ENCODE measurements at regions not wholly inside any gene's neighbourhood (a gene's known extent, or its start where the extent isn't known, plus 50 kb on each side); places are given as distances from the start of the nearest gene placed in this dataset.

DNA sequence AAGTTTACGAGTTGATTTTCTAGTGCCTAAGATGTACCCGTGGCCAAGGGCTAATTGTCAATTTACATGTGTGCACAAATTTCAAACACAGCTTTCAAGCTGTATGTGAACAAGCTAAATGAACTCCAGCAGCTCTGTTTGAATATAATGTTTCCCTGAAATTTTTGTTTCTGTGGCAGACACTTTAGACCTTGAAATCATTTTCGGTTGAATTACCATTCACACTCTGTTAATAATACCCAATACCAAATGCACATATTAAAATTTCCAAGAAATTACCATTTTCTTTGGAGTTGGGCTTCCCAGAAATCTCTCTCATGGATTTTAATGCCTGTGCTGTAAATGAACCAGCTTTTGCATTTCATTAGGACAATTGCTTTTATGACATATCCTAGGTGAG is 506.1 kb upstream of the ID4 start:
- WGBS, 2 donors, result 49 to 61% methylated on average over 3 of the region's 3 CpGs
- Histone ChIP-seq H3K27ac (no peak overlapping the region), H3K9me3 (no peaks in the 10 kb centered on the region), H3K4me1 (peaks cover 0 to 2% (median 0%) of the 10 kb centered on the region in 3 donors), H3K36me3 (no peaks in the 10 kb centered on the region), H3K4me3 (no peak overlapping the region), H3K27me3 (no peaks in the 10 kb centered on the region)
- FAIRE-seq (no peak), ATAC-seq (no peak), DNase-seq (no peak)
- TF ChIP-seq, protein P1, sequence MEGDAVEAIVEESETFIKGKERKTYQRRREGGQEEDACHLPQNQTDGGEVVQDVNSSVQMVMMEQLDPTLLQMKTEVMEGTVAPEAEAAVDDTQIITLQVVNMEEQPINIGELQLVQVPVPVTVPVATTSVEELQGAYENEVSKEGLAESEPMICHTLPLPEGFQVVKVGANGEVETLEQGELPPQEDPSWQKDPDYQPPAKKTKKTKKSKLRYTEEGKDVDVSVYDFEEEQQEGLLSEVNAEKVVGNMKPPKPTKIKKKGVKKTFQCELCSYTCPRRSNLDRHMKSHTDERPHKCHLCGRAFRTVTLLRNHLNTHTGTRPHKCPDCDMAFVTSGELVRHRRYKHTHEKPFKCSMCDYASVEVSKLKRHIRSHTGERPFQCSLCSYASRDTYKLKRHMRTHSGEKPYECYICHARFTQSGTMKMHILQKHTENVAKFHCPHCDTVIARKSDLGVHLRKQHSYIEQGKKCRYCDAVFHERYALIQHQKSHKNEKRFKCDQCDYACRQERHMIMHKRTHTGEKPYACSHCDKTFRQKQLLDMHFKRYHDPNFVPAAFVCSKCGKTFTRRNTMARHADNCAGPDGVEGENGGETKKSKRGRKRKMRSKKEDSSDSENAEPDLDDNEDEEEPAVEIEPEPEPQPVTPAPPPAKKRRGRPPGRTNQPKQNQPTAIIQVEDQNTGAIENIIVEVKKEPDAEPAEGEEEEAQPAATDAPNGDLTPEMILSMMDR (IDR thresholded peaks at IDR 0.05), result no peak
- intact Hi-C loops (cut with DNase I), result no loop called here

DNA sequence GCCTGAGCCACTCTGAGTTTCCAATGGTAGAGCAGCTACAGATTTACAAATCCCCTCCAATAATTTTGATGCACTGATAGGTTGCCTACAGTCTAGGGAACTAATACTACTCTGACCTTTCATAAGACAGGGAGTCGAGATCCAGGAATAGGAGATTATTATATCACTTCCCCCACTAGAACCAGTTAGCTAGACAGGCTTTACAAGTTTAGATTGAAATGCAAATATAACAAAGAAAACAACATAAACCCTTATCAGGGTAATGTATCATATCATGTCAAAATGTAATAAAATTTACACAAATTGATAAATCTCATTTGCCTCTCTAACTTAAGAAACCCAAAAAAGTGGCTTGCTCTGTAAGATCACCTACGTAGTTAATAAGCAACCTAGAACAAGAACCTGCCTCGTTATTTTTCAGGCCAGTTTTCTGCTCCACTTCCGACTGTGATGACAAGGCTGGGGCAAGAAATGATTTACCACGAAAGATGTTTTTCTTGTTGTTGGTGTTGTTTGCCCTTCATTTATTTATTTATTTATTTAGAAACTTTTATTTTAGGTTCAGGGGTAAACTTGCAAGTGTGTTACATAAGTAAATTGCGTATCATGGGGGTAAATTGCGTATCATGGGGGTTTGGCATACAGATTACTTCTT is 504.2 kb upstream of the ID4 start:
- intact Hi-C loops (cut with DNase I), result no loop called here
- 41 to 45% methylated on average over 7 of the region's 7 CpGs for WGBS, 2 donors
- Histone ChIP-seq H3K27me3 (no peaks in the 10 kb centered on the region), H3K36me3 (no peaks in the 10 kb centered on the region), H3K4me1 (no peaks in the 10 kb centered on the region), H3K27ac (peak overlapping the region in 1 of 4 donors; percentile 12), H3K9me3 (no peaks in the 10 kb centered on the region), H3K4me3 (no peak overlapping the region)
- FAIRE-seq (no peak), DNase-seq (peak in 1 of 6 donors; percentile 9), ATAC-seq (peak in 3 of 4 donors; percentile 29 to 41 (median 39))
- TF ChIP-seq, protein P1 (IDR thresholded peaks at IDR 0.05), result no peak

DNA sequence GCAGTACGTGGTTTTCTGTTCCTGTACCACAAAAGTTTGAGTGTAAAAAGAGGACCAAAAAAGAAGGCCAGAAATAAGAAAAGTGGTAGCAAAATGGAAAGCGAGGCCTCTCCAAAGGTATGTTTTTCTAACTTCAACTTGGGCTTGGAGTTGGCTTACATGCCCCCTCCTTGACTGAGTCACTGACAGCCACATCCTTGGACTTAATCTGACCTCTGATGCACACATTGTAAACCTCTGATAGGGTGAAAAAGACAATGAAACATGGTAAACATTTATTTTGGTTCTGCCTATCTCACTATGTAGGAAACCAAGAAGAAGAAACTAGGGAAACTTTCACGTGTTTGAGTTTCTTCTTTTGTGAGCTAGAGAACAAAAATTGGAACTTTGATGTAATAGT is 503.2 kb upstream of the ID4 start:
- FAIRE-seq, result no peak
- H3K4me3 ChIP-seq, result no peak overlapping the region
- no peaks in the 10 kb centered on the region for H3K36me3 ChIP-seq
- DNase-seq, result no peak
- no peak overlapping the region for H3K27ac ChIP-seq
- TF ChIP-seq, protein P1 (IDR thresholded peaks at IDR 0.05), result no peak
- ATAC-seq, result no peak
- no peaks in the 10 kb centered on the region for H3K27me3 ChIP-seq
- no peaks in the 10 kb centered on the region for H3K9me3 ChIP-seq
- intact Hi-C loops (cut with DNase I), result no loop called here
- 70 to 82% methylated on average over 3 of the region's 3 CpGs for WGBS, 2 donors
- no peaks in the 10 kb centered on the region for H3K4me1 ChIP-seq

DNA sequence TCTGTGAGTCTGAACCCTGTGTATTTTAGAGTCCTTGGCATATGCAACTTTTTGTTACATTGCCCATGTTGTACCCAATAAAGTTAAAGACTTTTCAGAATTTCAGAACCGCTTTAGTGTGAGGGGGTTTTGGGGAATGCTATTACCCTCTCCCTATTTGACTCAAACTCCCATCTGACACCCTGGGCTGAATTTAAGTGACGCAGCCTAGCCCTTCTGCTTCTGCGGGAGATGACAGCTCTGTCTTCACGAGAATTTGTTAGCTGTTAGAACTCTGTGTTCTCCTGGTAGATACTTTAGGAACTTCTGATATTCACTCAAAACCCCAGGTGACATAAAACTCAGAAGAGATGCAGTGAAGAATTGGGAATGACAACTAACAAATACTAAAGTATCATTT is 500.6 kb upstream of the ID4 start:
- DNase-seq (no peak), FAIRE-seq (no peak), ATAC-seq (no peak)
- H3K36me3 ChIP-seq, result no peaks in the 10 kb centered on the region
- H3K4me1 ChIP-seq, result no peaks in the 10 kb centered on the region
- H3K27me3 ChIP-seq, result no peaks in the 10 kb centered on the region
- intact Hi-C loops (cut with DNase I), result no loop called here
- H3K9me3 ChIP-seq, result no peaks in the 10 kb centered on the region
- H3K27ac ChIP-seq, result no peak overlapping the region
- WGBS, 2 donors, result 67 to 80% methylated on average over 4 of the region's 4 CpGs
- no peak overlapping the region for H3K4me3 ChIP-seq
- TF ChIP-seq, protein P1 (IDR thresholded peaks at IDR 0.05), result no peak

DNA sequence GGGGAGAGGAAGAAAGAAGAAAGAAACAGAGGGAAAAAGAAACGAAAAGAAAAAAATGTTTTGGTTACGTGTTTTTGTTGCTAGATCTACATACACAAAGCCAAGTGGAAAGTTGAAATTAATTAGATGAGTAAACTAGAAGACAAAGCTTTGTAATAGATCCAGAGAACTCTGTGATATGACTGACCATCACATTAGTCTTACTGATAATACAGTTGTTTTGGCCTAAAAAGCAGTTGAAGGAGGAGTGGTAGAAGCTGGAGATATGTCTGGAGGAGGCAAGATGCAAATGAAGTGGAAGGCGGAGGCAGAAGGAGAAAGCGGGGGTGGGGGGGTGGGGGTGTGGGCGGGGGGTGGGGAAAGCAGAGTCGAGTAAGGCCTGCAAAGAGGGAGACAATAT is 500.1 kb upstream of the ID4 start:
- no peak overlapping the region for H3K4me3 ChIP-seq
- DNase-seq (no peak), FAIRE-seq (no peak), ATAC-seq (no peak)
- no peak overlapping the region for H3K27ac ChIP-seq
- TF ChIP-seq, protein P1 (IDR thresholded peaks at IDR 0.05), result no peak
- no peaks in the 10 kb centered on the region for H3K4me1 ChIP-seq
- intact Hi-C loops (cut with DNase I), result no loop called here
- H3K9me3 ChIP-seq, result no peaks in the 10 kb centered on the region
- WGBS, 2 donors, result 64 to 82% methylated on average over 5 to 6 of the region's 6 CpGs
- no peaks in the 10 kb centered on the region for H3K36me3 ChIP-seq
- no peaks in the 10 kb centered on the region for H3K27me3 ChIP-seq
